AG09309 (cell line): ENCODE measurements at regions not wholly inside any gene's neighbourhood (a gene's known extent, or its start where the extent isn't known, plus 50 kb on each side); places are given as distances from the start of the nearest gene placed in this dataset.

Experiments used
- DNase-seq: peaks from one replicate; pipeline ENCODE4 v3.0.0-alpha.2; 2010; ENCODE audit warnings: low read depth
- H3K4me3 ChIP-seq: 2 replicates; pipeline ENCODE4 v1.5.1; 2011; ENCODE audit warnings: mild to moderate bottlenecking, low read depth, low read length, moderate library complexity; ENCODE audit not compliant: control insufficient read depth
- CTCF ChIP-seq: IDR thresholded peaks from 2 replicates; pipeline ENCODE4 v1.5.1; 2011; ENCODE audit warnings: mild to moderate bottlenecking, low read depth, low read length, inconsistent platforms; ENCODE audit not compliant: insufficient read depth, control insufficient read depth; ENCODE audit errors: missing control alignments

DNA sequence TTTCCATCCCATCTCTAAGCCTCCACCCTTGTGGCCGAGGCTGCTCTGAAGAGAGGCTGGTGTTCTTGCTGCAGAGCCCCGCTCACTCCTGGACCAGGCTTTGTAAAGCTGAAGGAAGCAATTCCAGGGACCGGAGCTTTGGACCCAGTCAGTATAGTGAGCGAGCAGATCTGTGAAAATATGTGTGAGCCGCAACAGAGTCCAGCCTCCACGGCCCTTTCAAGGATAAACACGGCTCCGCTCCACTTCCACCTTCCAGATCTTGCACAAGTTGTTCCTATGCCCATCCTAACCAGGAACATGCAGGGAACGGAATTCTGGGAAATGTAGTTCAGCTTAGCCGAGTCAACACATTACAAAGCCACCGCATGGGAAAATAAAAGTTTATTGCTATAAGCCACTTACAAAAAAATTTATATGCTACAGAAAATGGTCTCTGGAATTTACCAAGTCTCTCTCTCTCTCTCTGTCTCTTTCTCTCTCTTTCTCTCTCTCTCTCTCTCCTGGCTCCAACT lies 151.7 kb upstream of the ZNF521 start:
- peak overlapping the region; percentile 41 for H3K4me3 ChIP-seq
- peak; percentile 35 for DNase-seq

GRCh38 chr18:25497151-25497794 lies 145.3 kb upstream of the ZNF521 start:
- no peak for DNase-seq
- H3K4me3 ChIP-seq, result no peak overlapping the region
- TF ChIP-seq CTCF, result no peak

More for the DNA sequence above, 151.7 kb upstream of the ZNF521 start:
- TF ChIP-seq CTCF, result no peak

DNA sequence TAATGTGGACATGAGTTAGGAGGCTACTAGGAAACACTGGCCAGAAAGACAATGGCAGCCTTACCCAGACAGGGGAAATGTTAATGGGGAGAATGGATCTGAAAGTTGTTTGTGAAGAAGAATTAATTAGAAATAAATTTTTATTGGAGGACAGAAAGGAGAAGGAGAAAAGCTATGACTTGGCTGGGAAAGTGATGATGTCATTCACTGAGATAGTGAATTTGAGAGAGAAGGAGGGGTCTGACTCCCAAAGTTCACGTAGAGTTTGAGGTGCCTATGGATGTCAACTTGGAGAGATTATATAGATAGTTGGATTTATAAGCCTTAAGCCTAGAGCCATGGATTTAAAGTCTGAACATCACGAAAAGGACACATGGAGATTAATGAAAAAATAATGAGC lies 144.6 kb upstream of the ZNF521 start:
- no peak overlapping the region for H3K4me3 ChIP-seq
- no peak for DNase-seq
- no peak for TF ChIP-seq CTCF

- no peak for TF ChIP-seq CTCF
- H3K4me3 ChIP-seq, result no peak overlapping the region
- no peak for DNase-seq
Observed at GRCh38 chr18:25495606-25496005, 143.6 kb upstream of the ZNF521 start.

GRCh38 chr18:25494888-25495287 lies 142.9 kb upstream of the ZNF521 start:
- H3K4me3 ChIP-seq, result no peak overlapping the region
- no peak for DNase-seq
- no peak for TF ChIP-seq CTCF

DNA sequence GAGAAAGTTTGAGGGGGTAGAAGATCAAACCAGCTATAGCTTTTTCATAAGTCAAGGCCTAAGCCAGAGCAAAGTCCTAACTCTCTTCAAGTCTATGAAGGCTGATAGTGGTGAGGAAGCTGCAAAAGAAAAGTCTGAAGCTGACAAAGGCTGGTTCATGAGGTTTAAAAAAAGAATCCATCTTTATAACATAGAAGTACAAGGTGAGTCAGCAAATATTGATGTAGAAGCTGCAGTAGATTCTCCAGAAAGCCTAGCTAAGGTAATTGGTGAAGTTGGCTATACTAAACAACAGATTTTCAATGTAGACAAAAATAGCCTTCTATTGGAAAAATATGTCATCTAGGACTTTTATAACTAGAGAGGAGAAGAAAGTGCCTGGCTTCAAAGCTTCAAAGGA lies 141.4 kb upstream of the ZNF521 start:
- no peak overlapping the region for H3K4me3 ChIP-seq
- no peak for TF ChIP-seq CTCF
- DNase-seq, result no peak

GRCh38 chr18:25490316-25490715 lies 138.3 kb upstream of the ZNF521 start:
- H3K4me3 ChIP-seq, result no peak overlapping the region
- TF ChIP-seq CTCF, result no peak
- DNase-seq, result no peak
